Activated CD4-positive, CD25-positive, alpha-beta regulatory T cell treated with anti-CD3 and anti-CD28 coated beads, Interleukin-2, amount 50 U/mL, for 16 hours (primary cell): ENCODE measurements at regions not wholly inside any gene's neighbourhood (a gene's known extent, or its start where the extent isn't known, plus 50 kb on each side); places are given as distances from the start of the nearest gene placed in this dataset.
"Not testable (repeated sequence)": the region's sequence is repeated elsewhere in the genome, so short reads cannot be mapped to it uniquely, and the experiment has no call there.

Experiments
- DNase-seq: peaks from one replicate; pipeline ENCODE4 v3.0.0-alpha.2; 2020; ENCODE audit warnings: low read depth, low spot score

- DNase-seq = no peak
Measured at GRCh38 chr2:133975135-133975534, 278.7 kb upstream of the MGAT5 start.

- no peak for DNase-seq
Measured at GRCh38 chr2:133975676-133976428, 278.0 kb upstream of the MGAT5 start.

GRCh38 chr2:133976659-133977058 lies 277.2 kb upstream of the MGAT5 start:
- DNase-seq = no peak

- DNase-seq = no peak
Measured at GRCh38 chr2:133977405-133977804, 276.5 kb upstream of the MGAT5 start.

GRCh38 chr2:133982256-133982655 lies 271.6 kb upstream of the MGAT5 start:
- no peak for DNase-seq

GRCh38 chr2:133985563-133985962 lies 268.3 kb upstream of the MGAT5 start:
- DNase-seq = no peak

GRCh38 chr2:133986081-133986837 lies 267.6 kb upstream of the MGAT5 start:
- no peak for DNase-seq

- DNase-seq = no peak
Measured at GRCh38 chr2:133986881-133987795, 266.7 kb upstream of the MGAT5 start.

GRCh38 chr2:133988316-133988891 lies 265.5 kb upstream of the MGAT5 start:
- DNase-seq = no peak

- no peak for DNase-seq
Measured at GRCh38 chr2:133991606-133992168, 262.2 kb upstream of the MGAT5 start.

- no peak for DNase-seq
Measured at GRCh38 chr2:133992454-133992853, 261.4 kb upstream of the MGAT5 start.

- DNase-seq = no peak
Measured at GRCh38 chr2:133993160-133993559, 260.7 kb upstream of the MGAT5 start.

GRCh38 chr2:133998726-133999125 lies 255.1 kb upstream of the MGAT5 start:
- not testable (repeated sequence) for DNase-seq

- DNase-seq = no peak
Measured at GRCh38 chr2:134002391-134002790, 251.5 kb upstream of the MGAT5 start.

- DNase-seq = no peak
Measured at GRCh38 chr2:134002921-134003320, 251.0 kb upstream of the MGAT5 start.

GRCh38 chr2:134004467-134004866 lies 249.4 kb upstream of the MGAT5 start:
- DNase-seq = no peak

GRCh38 chr2:134008837-134009236 lies 245.0 kb upstream of the MGAT5 start:
- no peak for DNase-seq

- DNase-seq = no peak
Measured at GRCh38 chr2:134009440-134009839, 244.4 kb upstream of the MGAT5 start.

GRCh38 chr2:134009906-134010305 lies 244.0 kb upstream of the MGAT5 start:
- not testable (repeated sequence) for DNase-seq

- no peak for DNase-seq
Measured at GRCh38 chr2:134011936-134012586, 241.8 kb upstream of the MGAT5 start.
